Nephron progenitor cell (in vitro differentiated cells): ENCODE measurements at regions not wholly inside any gene's neighbourhood (a gene's known extent, or its start where the extent isn't known, plus 50 kb on each side); places are given as distances from the start of the nearest gene placed in this dataset.

Source experiments
- DNase-seq: peaks from one replicate; pipeline ENCODE4 v3.0.0; 2021
- H3K27ac Mint-ChIP-seq: 2 replicates; pipeline ENCODE4 v1.8.0; 2021; ENCODE audit warnings: mild to moderate bottlenecking, moderate library complexity, mixed read lengths
- H3K27me3 Mint-ChIP-seq: 2 replicates; pipeline ENCODE4 v1.8.0; 2021; ENCODE audit warnings: mild to moderate bottlenecking, low read depth, mixed read lengths; ENCODE audit not compliant: poor library complexity
- H3K36me3 Mint-ChIP-seq: 2 replicates; pipeline ENCODE4 v1.8.0; 2021; ENCODE audit warnings: low read depth, mixed read lengths
- H3K4me1 Mint-ChIP-seq: 2 replicates; pipeline ENCODE4 v1.8.0; 2021; ENCODE audit warnings: mixed read lengths
- H3K4me3 Mint-ChIP-seq: 2 replicates; pipeline ENCODE4 v1.8.0; 2021; ENCODE audit warnings: mild to moderate bottlenecking, moderate library complexity, mixed read lengths
- H3K9me3 Mint-ChIP-seq: 2 replicates; pipeline ENCODE4 v1.8.0; 2021; ENCODE audit warnings: mild to moderate bottlenecking, moderate library complexity, mixed read lengths
- TF ChIP-seq, protein P1 (sequence below): fragments of 200-600 bp; sonication (generic); IDR thresholded peaks from 2 replicates; pipeline ENCODE4 v1.5.0; 2021; ENCODE audit warnings: antibody characterized with exemption

- DNase-seq = no peak
- Mint-ChIP-seq H3K27ac (no peak overlapping the region), H3K27me3 (peaks cover 32% of the 10 kb centered on the region), H3K4me3 (no peak overlapping the region), H3K9me3 (peaks cover 52% of the 10 kb centered on the region), H3K36me3 (peaks cover 15% of the 10 kb centered on the region), H3K4me1 (peaks cover 12% of the 10 kb centered on the region)
- TF ChIP-seq, protein P1, sequence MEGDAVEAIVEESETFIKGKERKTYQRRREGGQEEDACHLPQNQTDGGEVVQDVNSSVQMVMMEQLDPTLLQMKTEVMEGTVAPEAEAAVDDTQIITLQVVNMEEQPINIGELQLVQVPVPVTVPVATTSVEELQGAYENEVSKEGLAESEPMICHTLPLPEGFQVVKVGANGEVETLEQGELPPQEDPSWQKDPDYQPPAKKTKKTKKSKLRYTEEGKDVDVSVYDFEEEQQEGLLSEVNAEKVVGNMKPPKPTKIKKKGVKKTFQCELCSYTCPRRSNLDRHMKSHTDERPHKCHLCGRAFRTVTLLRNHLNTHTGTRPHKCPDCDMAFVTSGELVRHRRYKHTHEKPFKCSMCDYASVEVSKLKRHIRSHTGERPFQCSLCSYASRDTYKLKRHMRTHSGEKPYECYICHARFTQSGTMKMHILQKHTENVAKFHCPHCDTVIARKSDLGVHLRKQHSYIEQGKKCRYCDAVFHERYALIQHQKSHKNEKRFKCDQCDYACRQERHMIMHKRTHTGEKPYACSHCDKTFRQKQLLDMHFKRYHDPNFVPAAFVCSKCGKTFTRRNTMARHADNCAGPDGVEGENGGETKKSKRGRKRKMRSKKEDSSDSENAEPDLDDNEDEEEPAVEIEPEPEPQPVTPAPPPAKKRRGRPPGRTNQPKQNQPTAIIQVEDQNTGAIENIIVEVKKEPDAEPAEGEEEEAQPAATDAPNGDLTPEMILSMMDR = no peak
These were observed 243.0 kb downstream of the ACTR3B start for GRCh38 chr7:153002572-153002971.

GRCh38 chr7:153004341-153004740, 244.8 kb downstream of the ACTR3B start:
- H3K9me3 Mint-ChIP-seq = peaks cover 39% of the 10 kb centered on the region
- no peak overlapping the region for H3K4me3 Mint-ChIP-seq
- peaks cover 34% of the 10 kb centered on the region for H3K27me3 Mint-ChIP-seq
- DNase-seq = no peak
- TF ChIP-seq, protein P1 = no peak
- peaks cover 15% of the 10 kb centered on the region for H3K36me3 Mint-ChIP-seq
- no peak overlapping the region for H3K27ac Mint-ChIP-seq
- H3K4me1 Mint-ChIP-seq = no peaks in the 10 kb centered on the region

GRCh38 chr7:153005750-153006435, 246.3 kb downstream of the ACTR3B start:
- H3K9me3 Mint-ChIP-seq = peaks cover 28% of the 10 kb centered on the region
- TF ChIP-seq, protein P1 = no peak
- H3K36me3 Mint-ChIP-seq = peaks cover 8% of the 10 kb centered on the region
- no peak overlapping the region for H3K27ac Mint-ChIP-seq
- peaks cover 34% of the 10 kb centered on the region for H3K27me3 Mint-ChIP-seq
- no peak overlapping the region for H3K4me3 Mint-ChIP-seq
- no peaks in the 10 kb centered on the region for H3K4me1 Mint-ChIP-seq
- no peak for DNase-seq

DNA sequence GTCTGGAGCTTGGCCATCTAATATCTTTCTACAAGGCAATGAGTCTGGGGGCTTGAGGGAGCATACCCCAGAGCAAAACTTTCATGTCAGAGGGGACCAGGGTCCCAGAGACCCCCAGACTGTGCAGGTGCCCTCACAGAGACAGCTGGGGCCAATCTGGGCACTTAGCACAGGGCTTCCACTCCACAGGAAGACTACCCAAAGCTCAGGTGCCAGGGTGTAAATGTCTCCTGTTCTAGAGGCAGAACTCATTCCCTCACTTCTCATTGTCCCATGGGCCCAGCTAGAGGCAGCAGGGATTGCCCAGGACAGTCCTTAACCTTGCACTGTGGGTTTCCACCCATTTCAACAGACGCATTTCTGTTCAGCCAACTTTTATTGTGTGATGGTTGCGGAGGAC, 246.9 kb downstream of the ACTR3B start:
- TF ChIP-seq, protein P1 = no peak
- H3K9me3 Mint-ChIP-seq = peaks cover 24% of the 10 kb centered on the region
- no peak for DNase-seq
- no peak overlapping the region for H3K4me3 Mint-ChIP-seq
- peaks cover 6% of the 10 kb centered on the region for H3K36me3 Mint-ChIP-seq
- H3K27ac Mint-ChIP-seq = no peak overlapping the region
- H3K4me1 Mint-ChIP-seq = no peaks in the 10 kb centered on the region
- peaks cover 36% of the 10 kb centered on the region for H3K27me3 Mint-ChIP-seq

DNA sequence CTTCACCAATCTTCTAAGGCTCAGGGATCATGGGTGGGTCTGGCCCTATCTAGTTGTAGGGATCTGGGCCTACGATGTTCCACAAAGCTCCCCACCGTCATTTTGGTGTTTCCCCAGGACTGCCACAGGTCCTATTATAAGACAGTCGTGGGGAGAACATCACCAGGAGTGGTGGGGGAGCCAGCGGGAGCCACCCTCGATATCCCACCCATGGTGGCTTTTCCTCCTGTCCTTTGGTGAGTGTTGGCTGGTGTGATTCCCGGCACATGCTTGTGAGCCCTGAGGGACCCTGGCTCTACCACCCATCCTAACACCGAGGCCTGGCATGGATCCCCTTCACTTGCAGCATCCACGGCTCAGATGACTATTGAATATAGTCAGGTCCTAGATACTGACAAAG, 247.4 kb downstream of the ACTR3B start:
- no peak for DNase-seq
- Mint-ChIP-seq H3K27me3 (peaks cover 31% of the 10 kb centered on the region), H3K9me3 (peaks cover 19% of the 10 kb centered on the region), H3K27ac (no peak overlapping the region), H3K36me3 (peaks cover 2% of the 10 kb centered on the region), H3K4me3 (no peak overlapping the region), H3K4me1 (no peaks in the 10 kb centered on the region)
- TF ChIP-seq, protein P1 = no peak

DNA sequence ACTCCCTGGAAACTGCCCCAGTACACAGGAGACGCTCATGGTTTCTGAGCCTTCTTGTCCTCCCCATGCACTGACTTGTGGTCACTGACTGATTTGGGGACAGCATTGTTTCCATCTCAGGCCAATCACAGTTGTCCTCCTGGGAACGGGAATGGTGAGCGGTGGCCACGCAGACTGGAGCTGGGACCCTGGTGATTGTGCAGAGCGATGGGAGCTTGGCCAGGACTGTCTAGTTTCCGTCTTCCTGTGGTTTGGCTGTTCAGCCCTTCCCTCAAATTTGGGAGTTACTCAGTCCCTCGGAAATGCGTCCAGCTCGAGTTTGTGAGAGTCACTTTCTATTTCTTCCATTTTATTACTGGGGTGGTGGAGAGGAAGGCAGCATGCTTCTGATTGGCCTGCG, 250.9 kb downstream of the ACTR3B start:
- Mint-ChIP-seq H3K4me3 (no peak overlapping the region), H3K27me3 (peaks cover 31% of the 10 kb centered on the region), H3K9me3 (peaks cover 5% of the 10 kb centered on the region), H3K36me3 (no peaks in the 10 kb centered on the region), H3K4me1 (peaks cover 11% of the 10 kb centered on the region), H3K27ac (no peak overlapping the region)
- no peak for DNase-seq
- TF ChIP-seq, protein P1 = no peak
